Fibroblast of the aortic adventitia (primary cell): ENCODE measurements at regions not wholly inside any gene's neighbourhood (a gene's known extent, or its start where the extent isn't known, plus 50 kb on each side); places are given as distances from the start of the nearest gene placed in this dataset.

Experiments
- DNase-seq: peaks from one replicate; pipeline ENCODE4 v3.0.0-alpha.2; 2010; ENCODE audit warnings: low read depth
- H3K4me3 ChIP-seq: 2 replicates; pipeline ENCODE4 v1.5.1; 2011; ENCODE audit warnings: low read depth, mild to moderate bottlenecking, control low read depth, low read length, moderate library complexity
- CTCF ChIP-seq: IDR thresholded peaks from 2 replicates; pipeline ENCODE4 v1.5.1; 2011; ENCODE audit warnings: mild to moderate bottlenecking, low read length, control low read depth, inconsistent platforms; ENCODE audit not compliant: insufficient read depth

- H3K4me3 ChIP-seq: no peak overlapping the region
- peak; percentile 66 for DNase-seq
- TF ChIP-seq CTCF: no peak
Observed at GRCh38 chr3:170712336-170712735, 126.5 kb upstream of the SLC7A14 start.

DNA sequence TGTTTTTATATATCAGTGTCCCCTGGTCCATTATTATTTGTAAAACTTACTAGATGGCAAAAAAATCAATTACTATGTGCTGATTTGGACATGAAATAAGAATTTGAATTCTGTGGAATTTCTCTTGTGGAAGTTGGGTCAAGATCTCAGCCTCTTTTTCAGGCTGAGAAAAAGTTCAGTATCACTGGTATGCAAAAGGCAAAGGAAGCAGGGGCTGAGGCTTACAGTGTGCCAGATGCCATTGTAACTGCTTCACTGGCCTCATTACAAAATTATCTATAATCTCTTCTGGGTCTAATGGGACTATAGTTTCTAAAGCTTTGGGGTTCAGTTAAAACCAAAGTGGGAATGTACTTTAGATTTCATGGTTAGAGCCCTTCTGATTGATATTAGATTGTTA lies 125.9 kb upstream of the SLC7A14 start:
- no peak for TF ChIP-seq CTCF
- no peak overlapping the region for H3K4me3 ChIP-seq
- DNase-seq: no peak

DNA sequence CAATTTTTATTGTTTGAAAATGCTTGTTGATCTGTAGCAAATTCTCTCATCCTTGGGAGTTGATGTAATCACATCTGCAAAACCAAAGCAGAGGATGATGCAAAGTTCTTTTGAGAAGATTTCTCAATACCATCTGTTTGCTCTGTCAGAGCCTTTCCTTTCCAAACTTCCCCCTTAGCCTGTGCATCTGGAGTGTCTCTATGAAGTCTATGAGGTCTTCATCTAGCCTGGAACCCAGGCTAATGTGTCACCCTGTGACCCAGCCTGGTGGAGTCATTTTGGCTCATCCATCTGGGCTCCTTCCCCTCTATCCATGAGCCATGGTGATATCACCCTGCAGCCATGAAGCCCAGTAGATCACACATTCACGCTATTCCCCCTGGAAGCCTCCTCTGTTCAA lies 123.2 kb upstream of the SLC7A14 start:
- no peak for TF ChIP-seq CTCF

GRCh38 chr3:170707899-170708298 lies 122.0 kb upstream of the SLC7A14 start:
- DNase-seq: no peak

More for the DNA sequence above, 123.2 kb upstream of the SLC7A14 start:
- no peak overlapping the region for H3K4me3 ChIP-seq
- peak; percentile 96 for DNase-seq

GRCh38 chr3:170705131-170705530 lies 119.3 kb upstream of the SLC7A14 start:
- DNase-seq: no peak
- no peak for TF ChIP-seq CTCF
- H3K4me3 ChIP-seq: no peak overlapping the region

More at GRCh38 chr3:170707899-170708298, 122.0 kb upstream of the SLC7A14 start:
- H3K4me3 ChIP-seq: no peak overlapping the region
- TF ChIP-seq CTCF: no peak

GRCh38 chr3:170703121-170703588 lies 117.3 kb upstream of the SLC7A14 start:
- no peak overlapping the region for H3K4me3 ChIP-seq
- DNase-seq: peak; percentile 93
- no peak for TF ChIP-seq CTCF
